NCI-H2171 treated with DMSO at 0.1 percent for 48 hours (cell line): ENCODE measurements at regions not wholly inside any gene's neighbourhood (a gene's known extent, or its start where the extent isn't known, plus 50 kb on each side); places are given as distances from the start of the nearest gene placed in this dataset.

ENCODE experiments used
- DNase-seq: peaks from one replicate; lab custom pipeline; 2025; lab: John Stamatoyannopoulos, UW

- DNase-seq, result no peak
These were observed 137.1 kb downstream of the CTTN start for GRCh38 chr11:70535191-70535971.

DNA sequence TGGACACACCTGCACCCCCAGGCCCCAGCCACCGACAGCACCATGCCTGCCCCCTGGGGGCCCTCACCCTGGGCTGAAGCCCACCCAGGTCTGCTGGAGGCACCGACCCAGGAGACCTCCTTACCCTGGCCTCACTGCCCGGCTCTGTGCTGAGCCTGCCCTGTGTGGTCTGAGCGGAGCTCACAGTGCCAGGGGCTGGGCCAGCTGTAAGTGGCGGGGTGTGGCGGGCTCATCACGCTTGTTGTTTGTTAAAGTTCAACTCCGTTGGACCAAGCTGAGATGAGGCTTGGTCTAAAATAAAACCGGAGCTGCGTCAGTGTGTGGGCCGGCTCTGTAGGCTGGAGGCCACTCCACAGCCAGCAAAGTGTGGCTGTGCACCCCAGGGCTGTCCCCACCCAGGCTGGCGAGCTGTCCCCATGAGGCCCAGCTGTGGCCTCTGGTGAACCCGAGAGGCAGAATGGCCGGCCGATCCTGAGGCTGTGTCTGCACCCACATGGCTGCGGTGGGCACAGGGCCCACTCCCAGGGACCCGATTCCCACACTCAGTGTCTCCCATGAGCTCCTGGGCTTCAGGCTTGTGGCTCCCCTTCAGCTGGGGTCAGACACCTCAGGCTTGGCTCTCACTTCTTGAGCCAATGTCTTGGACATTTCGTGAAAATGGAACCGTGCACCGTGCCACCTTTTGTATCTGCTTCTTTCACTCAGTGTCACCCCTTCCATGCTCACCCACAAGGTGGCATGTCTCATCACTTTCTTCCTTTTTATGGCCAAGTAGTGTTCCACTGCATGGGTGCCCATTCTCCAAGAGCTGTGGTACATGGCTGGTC is 137.9 kb downstream of the CTTN start:
- DNase-seq, result no peak

DNA sequence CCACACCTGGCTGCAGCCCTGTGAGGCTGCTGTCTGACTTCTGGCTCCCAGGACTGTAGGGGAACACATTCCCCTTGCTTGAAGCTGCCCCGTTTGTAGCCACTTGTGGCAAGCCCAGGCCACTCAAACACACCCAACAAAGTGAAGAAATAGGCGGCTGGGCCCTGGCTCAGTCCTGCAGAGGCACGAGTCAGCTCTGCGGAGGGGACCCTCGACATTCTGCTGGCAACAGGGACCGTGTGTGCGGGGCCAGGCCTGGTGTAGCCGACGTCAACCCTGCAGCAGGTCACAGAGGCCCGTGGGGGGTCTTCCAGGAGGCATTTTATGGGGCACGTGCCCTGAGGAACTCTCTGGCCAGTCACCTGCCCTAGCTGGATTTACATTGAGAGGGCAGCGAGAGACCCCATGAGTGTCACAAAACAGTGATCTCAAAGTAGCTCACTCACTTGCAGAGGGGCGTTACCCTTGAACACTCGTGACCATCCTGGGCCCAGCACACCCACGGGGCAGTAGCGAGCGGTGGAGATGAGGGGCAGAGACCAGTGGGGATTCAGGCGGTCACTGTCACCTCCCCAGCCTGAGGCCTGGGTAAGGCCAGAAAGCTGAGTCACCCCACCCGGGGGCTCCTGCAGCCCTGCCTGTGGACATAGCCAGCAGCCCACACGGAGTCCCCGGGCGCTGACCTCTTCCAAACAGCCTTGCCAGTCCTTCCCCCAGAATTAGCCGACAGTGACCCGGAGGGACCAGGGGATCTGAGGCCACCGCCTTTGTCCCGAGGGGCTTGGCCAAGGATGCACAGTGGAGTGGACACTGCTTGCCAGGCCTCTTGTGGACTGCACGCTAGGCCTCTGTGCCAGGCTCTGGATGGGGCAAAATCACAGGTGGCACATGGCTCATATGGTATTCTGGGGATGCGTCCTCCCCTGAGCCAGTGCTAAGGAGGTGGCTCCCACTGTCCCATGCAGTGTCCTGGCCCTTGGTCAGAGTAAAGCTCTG is 139.5 kb downstream of the CTTN start:
- no peak for DNase-seq

DNA sequence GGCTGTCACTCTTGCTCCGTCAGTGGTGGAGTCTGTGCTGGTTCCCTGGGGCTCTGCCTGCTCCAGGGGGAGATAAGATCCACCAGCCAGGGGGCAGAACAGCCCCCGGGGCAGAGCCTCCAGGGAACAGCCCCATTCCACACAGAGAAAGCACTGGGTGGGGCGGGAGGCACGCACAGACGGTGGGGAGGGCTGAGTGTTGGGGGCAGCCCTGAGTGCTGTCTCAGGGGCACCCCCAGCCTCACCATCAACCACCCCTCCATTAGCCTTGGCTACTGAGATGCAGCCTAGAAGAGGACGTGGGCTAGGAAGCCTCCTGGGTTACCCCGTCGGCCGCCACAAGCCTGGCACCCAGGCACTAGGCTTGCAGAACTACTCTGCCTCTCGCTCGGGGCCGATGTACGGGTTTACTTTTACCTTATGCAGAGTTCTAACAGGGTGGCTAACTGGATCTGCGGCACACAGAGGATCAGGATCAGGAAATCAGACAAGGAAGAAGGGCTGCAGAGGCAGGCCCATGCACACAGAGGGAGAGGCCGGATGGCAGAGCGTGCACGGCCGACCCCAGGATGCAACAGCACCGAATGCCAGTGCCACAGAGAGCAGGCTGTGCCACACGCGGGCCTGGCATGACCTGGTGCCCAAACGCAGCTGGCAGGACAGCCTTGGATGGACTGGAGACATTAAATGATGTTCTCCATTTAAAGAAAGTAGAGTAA is 140.5 kb downstream of the CTTN start:
- no peak for DNase-seq

DNA sequence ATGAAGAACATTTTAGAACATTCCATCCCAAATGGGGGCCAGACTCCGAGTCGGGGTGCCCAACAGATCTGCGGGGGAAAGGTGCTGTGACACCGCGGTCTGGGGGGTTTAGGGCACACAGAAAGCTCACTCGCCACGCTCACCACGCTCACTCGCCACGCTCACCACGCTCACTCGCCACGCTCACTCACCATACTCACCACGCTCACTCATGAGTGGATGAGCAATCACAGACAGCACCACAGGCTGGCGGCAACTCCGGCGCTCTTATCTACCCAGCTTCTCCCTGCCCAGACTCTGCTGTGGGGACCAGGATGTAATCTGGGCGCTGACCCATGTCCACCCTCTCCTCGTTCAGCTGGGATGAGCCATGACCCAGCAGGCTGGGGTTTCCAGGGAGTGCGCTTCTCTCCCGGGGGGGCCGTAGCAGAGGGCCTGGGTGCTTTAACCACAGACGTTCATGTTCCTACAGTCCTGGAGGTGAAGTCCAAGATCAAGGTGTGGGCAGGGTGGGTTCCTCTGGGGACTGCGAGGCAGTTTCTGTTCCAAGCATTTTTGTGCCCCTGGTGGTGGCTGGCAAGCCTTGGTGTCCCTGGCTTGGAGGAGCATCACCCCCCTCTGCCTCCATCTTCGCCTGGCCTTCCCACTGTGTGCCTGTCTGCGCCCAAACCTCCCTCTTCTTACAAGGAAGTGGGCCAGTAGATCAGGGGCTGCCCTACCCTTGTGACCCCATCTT is 141.2 kb downstream of the CTTN start:
- DNase-seq, result no peak

- no peak for DNase-seq
These were observed 141.9 kb downstream of the CTTN start for GRCh38 chr11:70540196-70540595.

DNA sequence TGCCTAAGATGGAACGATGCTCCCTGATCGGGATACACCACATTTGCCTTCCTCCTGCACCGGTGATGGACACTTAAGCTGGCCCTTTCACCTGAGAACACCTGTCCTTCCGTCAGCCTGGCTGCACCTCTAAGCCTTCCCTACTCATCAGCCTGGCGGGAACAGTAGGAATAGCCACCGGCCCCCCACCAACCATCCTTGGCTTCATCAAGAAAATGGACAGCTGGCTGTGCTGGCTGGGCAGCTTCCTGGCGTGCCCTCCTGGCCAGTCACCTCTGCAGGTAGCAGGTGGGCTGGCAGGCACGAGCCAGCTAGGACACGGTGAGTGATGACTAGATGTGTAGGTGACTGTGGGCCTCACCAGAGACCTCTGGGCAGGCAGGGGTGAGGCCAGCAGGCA is 142.8 kb downstream of the CTTN start:
- no peak for DNase-seq

- no peak for DNase-seq
These were observed 143.4 kb downstream of the CTTN start for GRCh38 chr11:70541699-70542098.

DNA sequence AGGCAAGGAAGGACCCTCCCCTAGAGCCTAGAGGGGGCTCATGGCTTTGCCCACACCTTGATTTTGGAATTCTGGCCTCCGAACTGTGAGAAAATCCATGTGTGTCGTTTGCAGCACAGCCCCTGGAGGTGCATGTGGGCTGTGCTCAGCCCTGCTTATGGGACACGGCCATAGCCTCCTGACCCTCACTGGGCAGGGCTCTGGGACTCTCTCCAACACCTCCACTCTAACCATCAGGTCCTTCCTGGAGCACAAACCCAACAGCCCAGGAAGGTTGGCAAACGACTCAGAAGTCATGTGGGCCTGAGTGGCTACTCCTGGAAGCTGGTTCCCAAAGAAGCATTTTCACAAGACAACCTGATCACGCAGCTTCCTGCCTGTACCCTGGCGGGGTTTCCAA is 144.1 kb downstream of the CTTN start:
- no peak for DNase-seq

DNA sequence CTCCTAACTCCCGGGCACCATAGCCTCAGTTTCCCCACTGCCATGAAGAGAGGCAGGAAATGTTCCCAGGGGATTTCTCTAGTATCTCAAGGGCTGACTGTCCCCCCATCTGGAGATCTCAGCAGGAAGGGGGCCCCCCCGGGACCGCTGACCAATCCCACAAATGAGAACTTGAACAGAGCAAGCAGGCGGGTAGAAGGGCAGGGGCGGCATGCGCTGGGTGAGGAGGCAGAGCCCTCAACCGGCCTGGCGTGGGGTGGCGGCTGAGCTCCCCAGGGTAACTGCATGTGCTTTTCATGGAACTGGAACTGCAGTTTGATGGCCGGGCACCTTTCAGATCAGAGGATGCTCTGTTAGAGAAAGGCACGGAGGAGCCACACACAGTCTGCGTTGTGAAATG is 144.5 kb downstream of the CTTN start:
- DNase-seq, result no peak

GRCh38 chr11:70543611-70544010 is 145.3 kb downstream of the CTTN start:
- no peak for DNase-seq

GRCh38 chr11:70544067-70544773 is 145.9 kb downstream of the CTTN start:
- DNase-seq, result no peak

GRCh38 chr11:70544774-70545609 is 146.7 kb downstream of the CTTN start:
- no peak for DNase-seq

GRCh38 chr11:70545610-70545912 is 147.2 kb downstream of the CTTN start:
- DNase-seq, result peak; percentile 64

DNA sequence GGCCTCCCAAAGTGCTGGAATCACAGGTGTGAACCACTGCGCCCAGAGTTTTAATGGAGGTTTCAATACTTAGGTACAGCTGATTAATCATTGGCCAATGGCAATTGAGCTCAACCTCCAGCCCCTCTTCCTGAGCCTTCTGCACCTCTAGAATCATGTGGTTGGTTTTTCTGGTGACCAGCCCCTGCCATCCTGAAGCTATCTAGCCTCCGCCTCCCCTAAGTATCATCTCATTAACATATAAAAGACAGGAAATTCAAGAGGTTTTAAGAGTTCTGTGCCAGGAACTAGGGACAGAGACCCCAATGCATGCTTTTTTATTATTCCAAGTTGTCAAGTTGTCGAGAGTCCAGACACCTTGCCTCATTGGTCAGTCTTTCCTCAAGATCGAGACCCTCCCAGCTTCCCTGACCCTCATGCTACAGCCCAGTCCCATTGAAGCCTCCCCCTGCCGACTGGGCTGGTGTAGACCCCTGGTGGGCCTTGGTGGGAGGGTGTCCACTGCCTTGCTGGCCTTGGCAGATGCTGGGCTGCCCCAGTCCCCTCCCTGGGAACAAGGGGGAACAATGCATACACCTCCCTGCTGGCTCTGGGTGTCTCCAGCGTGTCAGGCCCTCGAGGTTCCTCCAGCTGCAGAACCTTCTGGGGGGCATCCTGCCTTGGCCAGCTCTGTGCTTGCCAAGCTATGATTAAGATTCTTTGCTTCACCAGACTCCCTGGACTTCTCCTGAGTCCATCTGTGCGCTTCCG is 148.0 kb downstream of the CTTN start:
- DNase-seq, result no peak

GRCh38 chr11:70547386-70547785 is 149.1 kb downstream of the CTTN start:
- DNase-seq, result peak; percentile 61

DNA sequence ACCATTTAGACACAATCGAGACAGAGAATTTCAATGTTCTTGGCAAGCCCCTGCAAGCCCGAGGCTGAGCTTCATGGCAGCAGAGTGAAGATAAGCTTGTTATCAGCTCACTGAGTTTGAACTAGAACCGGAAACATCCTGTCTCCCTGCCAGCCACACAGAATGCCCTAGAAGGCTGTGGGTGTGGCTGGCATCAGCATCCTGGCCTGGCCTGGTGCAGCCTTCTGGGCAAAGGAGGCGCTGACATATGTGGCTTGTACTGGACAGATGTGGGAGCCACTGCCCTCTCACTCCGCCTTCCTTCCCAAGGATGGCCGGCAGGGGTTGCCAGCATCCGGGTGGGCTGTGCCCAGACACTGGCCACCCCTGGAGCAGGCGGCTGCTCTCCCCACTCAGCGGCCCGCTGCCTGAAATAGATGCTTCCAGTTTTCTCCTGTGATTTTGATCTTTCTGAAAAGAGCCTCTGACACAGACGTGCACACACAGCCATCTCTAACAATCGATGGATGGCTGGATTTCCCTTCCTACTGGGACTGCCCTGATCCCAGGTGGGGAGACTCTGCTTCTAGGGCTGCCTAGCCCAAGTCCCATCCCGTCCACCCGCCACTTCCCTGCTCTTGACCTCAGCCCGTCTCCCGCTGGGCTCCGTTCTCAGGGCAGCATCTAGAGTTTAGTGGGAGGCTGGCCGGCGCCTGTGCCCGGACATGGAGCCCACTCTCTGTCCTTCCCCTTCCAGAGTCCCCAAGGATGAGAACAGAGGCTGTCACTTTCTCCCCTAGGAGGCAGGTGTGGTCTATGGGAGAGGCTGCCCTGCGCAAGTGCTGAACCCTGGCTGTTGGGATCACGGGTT is 149.7 kb downstream of the CTTN start:
- DNase-seq, result peak; percentile 61

GRCh38 chr11:70548976-70549375 is 150.6 kb downstream of the CTTN start:
- no peak for DNase-seq
